Mesendoderm (in vitro differentiated cells): ENCODE measurements at regions not wholly inside any gene's neighbourhood (a gene's known extent, or its start where the extent isn't known, plus 50 kb on each side); places are given as distances from the start of the nearest gene placed in this dataset.

Experiments
- DNase-seq: peaks from one replicate; pipeline ENCODE4 v3.0.0; 2013
- H2AK5ac ChIP-seq: 2 replicates; pipeline ENCODE4 v1.6.1; 2013; ENCODE audit warnings: low read length, inconsistent platforms
- H2BK120ac ChIP-seq: 2 replicates; pipeline ENCODE4 v1.6.1; 2013; ENCODE audit warnings: low read depth, mild to moderate bottlenecking, low read length, moderate library complexity, mixed read lengths
- H2BK15ac ChIP-seq: replicated peaks from 2 replicates; pipeline ENCODE4 v1.6.1; 2013; ENCODE audit warnings: low read depth, mild to moderate bottlenecking, moderate library complexity
- H2BK5ac ChIP-seq: 2 replicates; pipeline ENCODE4 v1.6.1; 2013; ENCODE audit warnings: low read length, inconsistent platforms
- H3K18ac ChIP-seq: 2 replicates; pipeline ENCODE4 v1.6.1; 2013; ENCODE audit warnings: mild to moderate bottlenecking, low read length, mixed read lengths
- H3K23ac ChIP-seq: one replicate; pipeline ENCODE4 v1.6.1; 2013; ENCODE audit warnings: low read length
- H3K27ac ChIP-seq: 2 replicates; pipeline ENCODE4 v1.5.1; 2013; ENCODE audit warnings: low read depth, mild to moderate bottlenecking, inconsistent platforms, low read length, moderate library complexity
- H3K27me3 ChIP-seq: 2 replicates; pipeline ENCODE4 v1.6.1; 2013; ENCODE audit warnings: low read length, control low read depth, mild to moderate bottlenecking, inconsistent platforms; ENCODE audit not compliant: insufficient read depth, poor library complexity
- H3K36me3 ChIP-seq: 2 replicates; pipeline ENCODE4 v1.6.1; 2013; ENCODE audit warnings: low read length, inconsistent platforms; ENCODE audit not compliant: control insufficient read depth, insufficient read depth
- H3K4ac ChIP-seq: one replicate; pipeline ENCODE4 v1.6.1; 2013; ENCODE audit warnings: low read depth, mild to moderate bottlenecking, low read length, moderate library complexity
- H3K4me1 ChIP-seq: 2 replicates; pipeline ENCODE4 v1.6.1; 2013; ENCODE audit warnings: low read depth, low read length, inconsistent platforms; ENCODE audit not compliant: control insufficient read depth
- H3K4me2 ChIP-seq: 2 replicates; pipeline ENCODE4 v1.6.1; 2013; ENCODE audit warnings: low read length
- H3K4me3 ChIP-seq: 2 replicates; pipeline ENCODE4 v1.5.1; 2013; ENCODE audit warnings: mild to moderate bottlenecking, low read length
- H3K56ac ChIP-seq: one replicate; pipeline ENCODE4 v1.6.1; 2013; ENCODE audit warnings: low read length
- H3K79me1 ChIP-seq: 2 replicates; pipeline ENCODE4 v1.6.1; 2013; ENCODE audit warnings: low read length, inconsistent platforms
- H3K79me2 ChIP-seq: 2 replicates; pipeline ENCODE4 v1.6.1; 2013; ENCODE audit warnings: mild to moderate bottlenecking, low read length; ENCODE audit not compliant: control insufficient read depth, insufficient read depth
- H3K9ac ChIP-seq: 2 replicates; pipeline ENCODE4 v1.6.1; 2013; ENCODE audit warnings: low read length, inconsistent platforms
- H4K5ac ChIP-seq: one replicate; pipeline ENCODE4 v1.6.1; 2013; ENCODE audit warnings: low read length
- H4K8ac ChIP-seq: one replicate; pipeline ENCODE4 v1.6.1; 2013; ENCODE audit warnings: low read depth, mild to moderate bottlenecking, control low read depth, low read length, moderate library complexity
- WGBS: extraction: QIAGEN DNeasy Blood & Tissue Kit; methylation state at CpG from one replicate; pipeline ENCODE4 v1.1.7; 2013; ENCODE audit warnings: low lambda C conversion rate, missing lambda C conversion rate; ENCODE audit not compliant: insufficient coverage; ENCODE audit errors: extremely low coverage; 5-methylcytosine and 5-hydroxymethylcytosine counted together

DNA sequence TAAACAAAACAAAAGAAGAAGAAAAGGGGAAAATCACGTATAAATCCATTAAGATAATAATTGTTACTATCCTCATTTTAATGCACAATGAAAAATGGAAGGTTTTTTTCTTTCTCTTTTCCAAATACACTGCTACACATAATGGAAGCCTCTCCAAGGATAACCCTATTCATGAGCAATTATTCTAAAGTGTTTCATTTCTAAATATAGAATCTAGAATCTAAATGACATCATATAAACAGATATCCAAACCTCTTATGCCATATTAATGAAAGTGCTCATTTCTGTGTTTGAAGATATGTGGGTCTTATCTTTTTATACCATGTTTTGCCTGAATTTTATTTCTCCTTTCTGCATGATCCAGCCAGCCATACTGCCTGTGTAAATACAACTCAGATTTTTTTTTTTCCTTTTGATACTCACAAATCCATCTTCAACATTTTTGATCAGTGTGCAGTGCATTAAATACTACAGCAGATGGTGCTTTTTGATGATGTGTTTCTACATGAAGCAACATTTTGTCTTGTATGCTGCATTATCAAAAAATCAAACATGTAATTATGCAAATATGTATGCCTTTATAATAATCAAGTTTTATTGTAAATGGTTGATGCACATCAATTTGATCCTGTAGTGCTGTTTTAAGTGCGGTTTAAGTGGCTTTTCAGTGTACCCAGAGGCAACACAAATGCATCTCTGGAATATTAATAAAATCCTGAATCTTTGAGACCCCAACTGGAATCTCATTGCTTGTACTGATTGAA, 625.6 kb upstream of the PTBP2 start:
- no peak overlapping the region for H3K27ac ChIP-seq
- H3K36me3 ChIP-seq: no peaks in the 10 kb centered on the region
- H3K4ac ChIP-seq: no peak overlapping the region
- H3K4me3 ChIP-seq: no peak overlapping the region
- H3K4me2 ChIP-seq: no peak overlapping the region
- no peaks in the 10 kb centered on the region for H3K4me1 ChIP-seq
- H2AK5ac ChIP-seq: no peak overlapping the region
- no peak overlapping the region for H2BK15ac ChIP-seq
- no peak overlapping the region for H3K9ac ChIP-seq
- H4K5ac ChIP-seq: no peak overlapping the region
- no peak overlapping the region for H3K23ac ChIP-seq
- H3K79me2 ChIP-seq: no peaks in the 10 kb centered on the region
- no peak overlapping the region for H2BK5ac ChIP-seq
- WGBS: no CpG with 5 or more reads among the region's 2 CpGs
- H3K56ac ChIP-seq: no peak overlapping the region
- no peak overlapping the region for H2BK120ac ChIP-seq
- H3K18ac ChIP-seq: no peak overlapping the region
- no peak for DNase-seq
- H3K79me1 ChIP-seq: no peaks in the 10 kb centered on the region
- no peaks in the 10 kb centered on the region for H3K27me3 ChIP-seq
- no peak overlapping the region for H4K8ac ChIP-seq

DNA sequence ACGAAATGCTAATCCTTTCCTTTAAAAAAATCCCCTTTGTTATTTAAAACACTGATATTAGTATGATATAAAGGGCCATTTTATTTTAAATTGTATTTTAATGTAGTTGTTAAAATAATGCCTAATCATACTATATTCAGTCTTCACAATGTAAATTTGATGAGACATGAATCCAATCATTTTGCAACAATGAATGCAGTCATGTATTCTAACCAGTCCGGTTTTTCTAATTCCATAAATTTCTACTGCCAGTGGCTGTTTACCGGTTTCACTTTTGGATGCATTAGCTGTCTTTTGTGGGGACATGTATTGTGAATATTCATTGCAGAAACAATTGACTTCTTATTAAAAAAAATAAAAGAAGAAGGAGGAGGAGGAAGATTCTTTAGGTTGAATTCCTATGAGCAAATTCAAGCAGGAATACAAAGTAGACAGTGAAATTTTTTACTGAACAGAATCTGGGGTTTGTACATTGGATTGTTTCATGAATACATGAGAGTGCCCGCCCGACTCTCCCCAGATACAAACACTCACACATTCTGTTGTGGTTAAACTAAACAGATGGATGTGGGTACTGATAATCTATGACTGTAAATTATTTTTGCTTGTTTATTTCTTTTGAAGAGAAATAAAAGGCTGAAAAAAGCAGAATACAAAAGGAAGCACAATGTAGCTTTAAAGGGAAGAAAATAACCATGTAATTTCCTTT, 624.8 kb upstream of the PTBP2 start:
- Histone ChIP-seq H2BK120ac (no peak overlapping the region), H4K5ac (no peak overlapping the region), H3K56ac (no peak overlapping the region), H3K4ac (no peak overlapping the region), H3K79me2 (no peaks in the 10 kb centered on the region), H3K4me2 (no peak overlapping the region), H3K4me1 (no peaks in the 10 kb centered on the region), H3K23ac (no peak overlapping the region), H3K18ac (no peak overlapping the region), H3K4me3 (no peak overlapping the region), H4K8ac (no peak overlapping the region), H3K27ac (no peak overlapping the region), H2AK5ac (no peak overlapping the region), H3K27me3 (no peaks in the 10 kb centered on the region), H3K79me1 (no peaks in the 10 kb centered on the region), H2BK15ac (no peak overlapping the region), H3K9ac (no peak overlapping the region), H3K36me3 (no peaks in the 10 kb centered on the region), H2BK5ac (no peak overlapping the region)
- whole genome bisulfite sequencing: no CpG with 5 or more reads among the region's 5 CpGs
- DNase-seq: no peak

DNA sequence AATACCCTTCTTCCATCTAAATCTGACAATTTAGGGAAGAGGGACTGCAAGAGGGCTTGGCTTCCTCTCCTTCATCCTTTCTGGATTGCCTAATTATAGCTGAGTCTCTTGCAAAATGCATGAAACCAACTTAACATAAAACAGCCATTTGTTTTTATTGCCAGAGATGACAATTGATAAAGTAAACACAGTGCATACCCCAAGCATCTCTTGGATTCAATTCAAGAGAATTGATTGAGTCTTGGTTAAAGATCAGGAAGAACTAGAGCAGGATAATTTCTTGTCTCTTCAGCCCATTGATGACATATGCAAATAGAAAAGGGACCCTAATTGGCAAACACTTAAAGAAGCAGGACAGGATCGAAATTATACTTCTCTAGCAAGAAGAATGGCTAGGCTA, 617.1 kb upstream of the PTBP2 start:
- WGBS: no CpG with 5 or more reads among the region's 1 CpG
- H3K23ac ChIP-seq: no peak overlapping the region
- H4K8ac ChIP-seq: no peak overlapping the region
- no peak overlapping the region for H3K4ac ChIP-seq
- H3K56ac ChIP-seq: no peak overlapping the region
- no peak overlapping the region for H3K18ac ChIP-seq
- H3K36me3 ChIP-seq: no peaks in the 10 kb centered on the region
- H2BK15ac ChIP-seq: no peak overlapping the region
- no peak overlapping the region for H2AK5ac ChIP-seq
- no peak overlapping the region for H3K4me2 ChIP-seq
- H3K79me1 ChIP-seq: no peaks in the 10 kb centered on the region
- H4K5ac ChIP-seq: no peak overlapping the region
- H3K4me3 ChIP-seq: no peak overlapping the region
- no peak overlapping the region for H3K27ac ChIP-seq
- no peak overlapping the region for H2BK120ac ChIP-seq
- DNase-seq: no peak
- H2BK5ac ChIP-seq: no peak overlapping the region
- peaks cover 4% of the 10 kb centered on the region for H3K4me1 ChIP-seq
- H3K79me2 ChIP-seq: no peaks in the 10 kb centered on the region
- no peaks in the 10 kb centered on the region for H3K27me3 ChIP-seq
- no peak overlapping the region for H3K9ac ChIP-seq

DNA sequence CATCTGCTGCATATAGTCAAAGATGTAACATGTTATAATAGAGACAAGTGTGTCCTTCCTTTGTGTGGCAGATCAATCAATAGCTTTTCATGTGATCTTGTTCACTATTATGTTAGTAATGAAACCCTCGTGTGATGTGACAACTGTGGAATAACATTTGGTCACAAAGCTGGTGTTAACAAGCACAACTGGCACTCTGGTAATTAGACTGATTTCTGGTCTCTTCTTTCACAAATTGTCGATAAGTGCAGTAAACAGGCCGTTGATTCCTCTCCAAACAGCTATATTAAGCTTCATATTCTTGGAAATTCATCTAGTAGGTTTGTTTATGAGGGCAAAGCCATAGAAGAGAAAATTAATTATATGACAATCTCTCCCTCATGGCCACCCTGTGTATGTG, 616.7 kb upstream of the PTBP2 start:
- no CpG with 5 or more reads among the region's 3 CpGs for WGBS
- Histone ChIP-seq H3K4me2 (no peak overlapping the region), H3K27ac (no peak overlapping the region)

DNA sequence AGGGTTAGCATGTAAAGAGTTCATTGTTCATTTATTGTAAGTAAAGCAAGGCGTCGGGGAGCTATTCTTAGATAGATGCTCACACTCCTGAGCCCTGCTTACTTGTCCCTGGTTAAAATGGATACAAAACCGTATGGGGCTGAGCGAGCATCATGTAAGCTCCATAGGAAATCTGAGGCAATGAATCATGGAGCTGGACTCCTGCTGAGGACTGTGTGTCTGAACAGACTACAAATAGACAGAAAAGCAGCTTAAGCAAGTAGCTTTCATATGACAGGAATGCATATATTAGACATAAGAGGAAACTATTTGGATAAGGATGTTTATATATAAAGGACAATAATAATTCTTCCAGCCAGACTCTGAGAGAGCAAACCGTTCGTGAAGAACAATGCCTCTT, 604.9 kb upstream of the PTBP2 start:
- no peak overlapping the region for H3K9ac ChIP-seq
- H3K4me1 ChIP-seq: no peaks in the 10 kb centered on the region
- H3K36me3 ChIP-seq: no peaks in the 10 kb centered on the region
- no peak overlapping the region for H3K27ac ChIP-seq
- no peak overlapping the region for H3K56ac ChIP-seq
- H3K23ac ChIP-seq: no peak overlapping the region
- no peak overlapping the region for H2BK15ac ChIP-seq
- no CpG with 5 or more reads among the region's 6 CpGs for WGBS
- no peaks in the 10 kb centered on the region for H3K79me1 ChIP-seq
- no peak overlapping the region for H4K5ac ChIP-seq
- no peak for DNase-seq
- no peaks in the 10 kb centered on the region for H3K79me2 ChIP-seq
- H3K18ac ChIP-seq: no peak overlapping the region
- no peak overlapping the region for H4K8ac ChIP-seq
- H3K4me2 ChIP-seq: no peak overlapping the region
- H3K27me3 ChIP-seq: no peaks in the 10 kb centered on the region
- no peak overlapping the region for H2BK5ac ChIP-seq
- H3K4me3 ChIP-seq: no peak overlapping the region
- no peak overlapping the region for H3K4ac ChIP-seq
- H2AK5ac ChIP-seq: no peak overlapping the region
- H2BK120ac ChIP-seq: no peak overlapping the region

More for the DNA sequence above, 616.7 kb upstream of the PTBP2 start:
- Histone ChIP-seq H3K18ac (no peak overlapping the region), H3K23ac (no peak overlapping the region), H4K5ac (no peak overlapping the region), H3K36me3 (no peaks in the 10 kb centered on the region), H3K9ac (no peak overlapping the region), H2BK5ac (no peak overlapping the region), H2BK15ac (no peak overlapping the region), H3K79me2 (no peaks in the 10 kb centered on the region), H2BK120ac (no peak overlapping the region), H3K56ac (no peak overlapping the region), H3K4ac (no peak overlapping the region), H3K4me3 (no peak overlapping the region), H3K4me1 (peaks cover 4% of the 10 kb centered on the region), H3K27me3 (no peaks in the 10 kb centered on the region), H3K79me1 (no peaks in the 10 kb centered on the region), H2AK5ac (no peak overlapping the region), H4K8ac (no peak overlapping the region)
- DNase-seq: no peak
